GM18507 (cell line): ENCODE measurements at regions not wholly inside any gene's neighbourhood (a gene's known extent, or its start where the extent isn't known, plus 50 kb on each side); places are given as distances from the start of the nearest gene placed in this dataset.

Source experiments
- DNase-seq: peaks from one replicate; pipeline ENCODE4 v3.0.0; 2011; ENCODE audit warnings: low read depth; ENCODE audit not compliant: insufficient read length; ENCODE audit errors: extremely low spot score
- FAIRE-seq: peaks from 2 replicates; lab custom pipeline; 2011; peaks lifted over from hg19 to GRCh38; lab: Jason Lieb, UNC

GRCh38 chr1:186511761-186512637 is 51.1 kb upstream of the PDC start:
- FAIRE-seq (no peak), DNase-seq (no peak)
